ENCODE measurements at regions not wholly inside any gene's neighbourhood (a gene's known extent, or its start where the extent isn't known, plus 50 kb on each side); places are given as distances from the start of the nearest gene placed in this dataset.
"Not testable (repeated sequence)": the region's sequence is repeated elsewhere in the genome, so short reads cannot be mapped to it uniquely, and the experiment has no call there.

DNA sequence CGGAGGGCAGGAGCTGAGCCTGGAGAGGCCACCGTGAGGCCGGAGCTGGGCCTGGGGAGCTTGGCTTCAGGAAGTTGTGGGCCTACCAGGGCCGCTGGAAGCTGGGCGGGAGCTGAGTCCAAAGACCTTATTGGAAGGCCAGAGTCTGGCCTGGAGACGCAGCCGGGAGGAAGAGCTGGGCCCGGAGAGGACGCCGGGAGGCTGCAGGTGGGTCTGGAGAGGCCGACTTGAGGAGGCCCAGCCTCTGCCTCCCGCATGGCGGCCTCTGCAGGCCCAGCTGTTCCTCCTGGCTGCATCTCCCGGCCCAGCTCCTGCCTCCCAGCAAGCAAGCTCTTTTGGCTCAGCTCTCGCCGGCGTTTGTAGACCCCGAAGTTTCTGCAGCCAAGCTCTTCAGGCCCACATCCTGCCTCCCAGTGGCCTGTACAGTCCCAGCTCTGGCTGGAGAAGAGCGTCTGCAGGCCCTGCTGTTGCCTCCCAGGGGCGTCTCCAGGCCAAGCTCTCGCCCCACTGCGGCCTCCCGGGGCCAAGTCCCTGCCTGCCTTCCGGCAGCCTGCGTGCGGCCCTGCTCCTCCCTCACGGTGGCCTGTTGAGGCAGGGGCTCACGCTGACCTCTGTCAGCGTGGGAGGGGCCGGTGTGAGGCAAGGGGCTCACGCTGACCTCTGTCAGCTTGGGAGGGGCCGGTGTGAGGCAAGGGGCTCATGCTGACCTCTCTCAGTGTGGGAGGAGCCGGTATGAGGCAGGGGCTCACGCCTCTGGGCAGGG lies 70.4 kb upstream of the COBL start:
- not testable (repeated sequence) for DNase-seq

DNA sequence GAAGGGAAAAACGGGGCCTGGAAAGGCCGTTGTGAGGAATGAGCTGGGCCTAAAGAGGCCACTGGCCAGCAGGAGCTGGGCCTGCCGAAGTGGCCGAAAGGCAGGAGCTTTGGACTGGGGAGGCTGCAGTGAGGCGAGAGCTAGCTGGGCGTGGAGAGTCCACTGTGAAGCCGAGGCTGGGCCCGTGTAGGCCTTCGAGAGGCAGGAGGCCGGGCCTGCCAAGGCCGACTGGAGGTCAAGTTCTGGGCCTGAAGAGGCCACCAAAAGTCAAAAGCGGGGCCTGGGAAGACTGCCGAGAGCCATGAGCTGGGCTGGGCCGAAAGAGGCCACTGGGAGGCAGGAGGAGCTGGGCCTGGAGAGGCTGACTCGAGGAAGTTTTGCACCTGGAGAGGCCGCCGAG lies 69.6 kb upstream of the COBL start:
- not testable (repeated sequence) for DNase-seq

DNA sequence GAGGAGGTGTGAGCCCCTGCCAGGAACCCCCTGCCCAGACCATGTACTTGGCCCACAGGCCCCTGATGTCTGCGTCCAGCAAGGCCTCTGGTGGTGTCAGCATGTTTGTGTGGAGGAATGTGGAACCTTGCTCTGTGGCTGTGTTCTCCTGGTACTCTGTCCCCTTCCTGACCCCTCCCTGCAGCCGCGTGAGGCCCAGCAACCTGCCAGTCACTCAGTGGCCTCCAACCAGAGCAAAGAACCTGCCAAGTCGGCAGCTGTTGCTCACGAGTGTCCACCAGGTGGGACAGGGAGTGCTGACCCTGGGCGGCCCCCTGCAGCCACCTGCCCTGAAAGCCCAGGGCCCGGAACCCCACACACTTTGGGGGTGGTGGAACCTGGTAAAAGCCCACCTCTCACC lies 65.6 kb upstream of the COBL start:
- DNase-seq, result not testable (repeated sequence)

DNA sequence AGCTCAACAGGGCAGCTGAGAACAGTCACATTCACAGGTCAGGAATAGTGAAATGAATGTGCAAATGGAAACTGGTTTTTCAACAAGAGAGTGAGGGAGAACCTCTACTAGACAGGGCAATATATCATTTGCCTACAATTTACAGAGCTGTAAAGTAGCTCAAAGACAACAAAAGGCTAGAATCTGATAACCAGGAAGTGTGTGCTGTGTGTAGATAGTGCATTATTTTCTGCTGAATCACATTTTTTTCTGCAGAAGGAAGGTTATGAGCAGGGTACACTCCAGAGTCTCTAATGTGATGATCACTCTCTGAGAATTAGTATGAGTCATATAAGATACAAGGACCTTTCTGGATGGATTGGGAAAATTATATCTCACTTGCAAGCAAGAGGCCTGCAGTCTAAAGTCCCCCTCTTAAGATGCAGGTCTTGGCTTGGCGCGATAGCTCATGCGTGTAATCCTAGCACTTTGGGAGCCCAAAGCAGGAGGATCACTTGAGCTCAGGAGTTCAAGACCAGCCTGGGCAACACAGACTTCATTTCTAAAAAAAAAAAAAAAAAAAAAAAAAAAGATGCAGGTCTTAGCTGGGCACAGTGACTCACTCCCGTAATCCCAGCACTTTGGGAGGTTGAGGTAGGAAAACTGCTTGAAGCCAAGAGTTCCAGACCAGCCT lies 59.9 kb upstream of the COBL start:
- no peak for DNase-seq

DNA sequence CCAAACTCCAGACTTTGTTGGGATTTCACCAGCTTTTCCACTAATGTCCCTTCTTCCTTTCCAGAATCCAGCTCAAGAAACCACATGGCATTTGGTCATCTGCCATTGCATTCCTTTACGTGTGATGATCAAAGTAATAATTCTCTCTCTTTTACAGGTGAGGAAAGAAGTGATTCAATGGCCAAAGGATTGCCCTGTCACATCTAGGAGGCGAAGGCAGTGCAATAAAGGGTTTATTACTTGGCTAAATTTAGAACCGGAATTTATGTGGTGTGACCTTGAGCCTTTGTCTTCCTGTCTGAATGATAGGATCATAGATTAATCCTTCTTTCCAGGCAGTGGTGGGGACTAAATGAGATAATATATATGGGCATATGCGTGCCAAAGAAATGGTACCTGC lies 58.3 kb upstream of the COBL start:
- DNase-seq, result no peak

DNA sequence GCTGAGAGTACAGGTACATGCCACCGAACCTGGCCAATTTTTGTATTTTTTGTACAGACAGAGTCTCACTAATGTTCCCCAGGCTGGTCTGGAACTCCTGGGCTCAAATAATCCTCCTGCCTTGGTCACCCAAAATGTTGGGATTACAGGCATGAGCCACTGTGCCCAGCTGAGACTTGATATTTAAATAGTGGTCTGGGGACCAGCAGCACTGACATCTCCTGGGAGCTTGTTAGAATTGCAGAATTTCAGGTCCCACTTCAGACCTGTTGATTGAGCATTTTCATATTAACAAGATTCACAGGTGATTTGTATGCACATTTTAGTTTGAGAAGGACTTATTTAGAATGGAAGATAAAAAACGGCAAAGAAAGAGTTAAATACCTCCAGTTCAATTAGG lies 57.0 kb upstream of the COBL start:
- DNase-seq, result not testable (repeated sequence)

DNA sequence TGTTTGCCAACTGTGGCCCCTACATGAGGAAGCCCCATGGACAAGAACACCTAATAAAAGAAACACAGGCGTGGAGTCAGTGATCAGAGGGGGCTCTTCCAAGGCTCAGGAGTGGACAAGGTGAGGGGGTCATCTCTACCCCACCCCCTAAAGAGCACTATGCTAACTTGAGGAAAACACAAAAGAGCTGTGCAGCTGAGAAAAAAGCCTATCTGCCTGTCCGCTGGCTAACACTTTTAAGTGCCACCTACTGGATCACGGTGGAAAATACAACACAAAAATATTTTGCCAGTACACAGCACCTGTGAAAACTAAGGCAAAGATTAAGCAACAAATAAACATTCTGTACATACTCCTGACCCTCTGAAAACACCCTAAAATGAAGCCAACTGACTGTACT lies 53.1 kb upstream of the COBL start:
- peak; percentile 6 for DNase-seq

DNA sequence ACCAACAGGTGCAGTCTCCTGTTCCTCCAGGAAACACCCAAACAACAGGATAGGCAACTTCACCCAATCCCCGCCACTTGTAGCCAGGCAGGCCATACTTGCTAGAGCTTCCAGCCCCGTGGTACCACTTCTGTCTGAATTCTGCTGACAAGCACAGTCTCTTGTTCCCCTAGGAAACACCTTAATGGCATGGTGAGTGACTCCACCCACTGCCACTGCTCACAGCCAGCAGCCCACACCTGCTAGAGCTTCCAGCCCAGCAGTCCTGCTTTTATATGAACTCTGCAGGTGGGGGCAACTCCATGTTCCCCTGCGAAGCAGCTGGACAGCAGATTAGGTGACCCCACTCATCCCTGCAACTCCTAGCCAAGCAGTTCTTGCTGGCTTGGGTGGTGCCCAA lies 52.6 kb upstream of the COBL start:
- peak; percentile 16 for DNase-seq

DNA sequence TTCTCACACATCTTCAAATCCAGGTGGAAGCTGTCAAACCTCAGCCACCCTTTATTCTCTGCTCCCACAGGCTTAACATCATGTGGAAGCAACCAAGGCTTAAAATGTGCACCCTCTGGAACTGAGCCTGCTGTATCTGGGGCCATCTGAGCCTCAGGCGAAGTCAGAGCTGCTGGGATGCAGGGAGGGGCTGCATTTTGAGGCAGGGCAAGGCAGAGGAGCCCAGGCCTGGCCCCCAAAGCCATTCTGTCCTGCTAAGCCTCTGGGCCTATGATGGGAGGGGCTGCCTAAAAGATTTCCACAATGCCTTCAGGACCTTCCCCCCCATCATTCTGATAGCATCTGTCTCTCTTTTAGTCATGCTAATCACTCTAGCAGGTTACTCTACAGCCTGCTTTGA lies 51.7 kb upstream of the COBL start:
- no peak for DNase-seq

DNA sequence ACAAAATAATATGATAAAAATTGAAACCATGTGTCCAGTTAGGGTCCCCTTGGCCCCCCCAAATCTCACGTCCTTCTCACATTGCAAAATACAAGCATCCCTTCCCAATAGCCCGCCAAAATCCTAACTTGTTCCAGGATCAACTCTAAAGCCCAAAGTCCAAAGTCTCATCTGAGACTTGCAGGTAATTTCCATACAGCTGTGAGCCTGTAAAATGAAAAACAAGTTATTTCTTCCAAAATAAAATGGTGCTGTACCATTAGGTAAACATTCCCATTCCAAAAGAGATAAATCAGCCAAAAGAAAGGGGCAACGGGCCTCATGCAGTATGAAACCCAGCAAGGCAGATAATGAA lies 51.0 kb upstream of the COBL start:
- DNase-seq, result no peak

DNA sequence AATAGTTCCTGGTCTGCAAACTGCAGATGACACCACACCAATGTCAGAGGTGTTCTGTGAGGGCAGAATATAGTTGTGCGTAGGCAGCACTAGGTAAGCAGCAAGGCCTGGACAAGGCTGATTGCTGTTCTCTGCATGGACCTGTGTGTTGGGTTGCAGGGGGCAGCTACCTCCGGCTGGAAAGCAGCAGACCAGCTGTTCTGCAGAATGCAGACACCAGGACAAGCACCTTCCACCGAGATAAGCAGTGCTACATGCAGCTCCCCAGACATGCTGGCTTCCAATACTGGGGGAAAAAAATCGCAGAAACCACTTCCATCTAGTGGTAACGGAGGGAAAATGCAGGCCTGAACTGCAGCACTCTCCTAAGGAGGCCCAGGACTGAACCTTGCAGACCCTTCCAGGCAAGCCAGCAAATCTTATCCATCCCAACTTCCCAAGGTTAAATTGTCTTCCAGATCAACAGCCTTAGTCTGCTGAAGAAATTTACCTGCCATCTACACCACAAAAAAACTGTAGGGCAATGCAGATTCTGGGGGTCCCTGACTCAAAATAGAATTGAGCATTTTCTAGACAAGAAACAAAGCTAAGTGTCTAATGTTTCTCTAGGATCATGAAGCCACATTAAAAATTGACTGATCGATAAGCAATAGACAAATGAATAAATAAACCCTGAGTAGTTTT lies 50.5 kb upstream of the COBL start:
- peak; percentile 63 for DNase-seq

Measured in NCI-H1105 treated with DMSO at 0.1 percent for 48 hours (cell line).